Activated T-cell treated with anti-CD3 and anti-CD28 coated beads, Interleukin-2, amount 50 U/mL, for 4 hours (primary cell): ENCODE measurements at regions not wholly inside any gene's neighbourhood (a gene's known extent, or its start where the extent isn't known, plus 50 kb on each side); places are given as distances from the start of the nearest gene placed in this dataset.

Experiments used
- ATAC-seq, 2 donors: fragments of 200-7000 bp; cut with Tn5 transposase; one replicate each; pipeline ENCODE4 v1.10.0; 2021
- DNase-seq: peaks from one replicate; pipeline ENCODE4 v3.0.0-alpha.2; 2020
- H3K27me3 Mint-ChIP-seq: one replicate; pipeline ENCODE4 v1.8.0; 2021; ENCODE audit warnings: low read depth, mixed read lengths
- H3K36me3 Mint-ChIP-seq: one replicate; pipeline ENCODE4 v1.8.0; 2022; ENCODE audit warnings: mixed read lengths; ENCODE audit not compliant: insufficient read depth
- H3K4me1 Mint-ChIP-seq: one replicate; pipeline ENCODE4 v1.8.0; 2021; ENCODE audit warnings: low read depth, mixed read lengths
- H3K4me3 Mint-ChIP-seq: one replicate; pipeline ENCODE4 v1.8.0; 2021; ENCODE audit warnings: mild to moderate bottlenecking, moderate library complexity, mixed read lengths
- H3K9me3 Mint-ChIP-seq: one replicate; pipeline ENCODE4 v1.8.0; 2021; ENCODE audit warnings: mixed read lengths

- no peaks in the 10 kb centered on the region for H3K36me3 Mint-ChIP-seq
- DNase-seq (no peak), ATAC-seq (no peak)
- H3K4me1 Mint-ChIP-seq, result no peaks in the 10 kb centered on the region
- H3K9me3 Mint-ChIP-seq, result no peaks in the 10 kb centered on the region
- no peaks in the 10 kb centered on the region for H3K27me3 Mint-ChIP-seq
- H3K4me3 Mint-ChIP-seq, result no peak overlapping the region
Measured at GRCh38 chr1:59223989-59224634, 72.8 kb upstream of the FGGY start.

- Mint-ChIP-seq H3K4me3 (no peak overlapping the region), H3K27me3 (no peaks in the 10 kb centered on the region), H3K4me1 (no peaks in the 10 kb centered on the region), H3K36me3 (no peaks in the 10 kb centered on the region), H3K9me3 (no peaks in the 10 kb centered on the region)
- no peak for ATAC-seq
- DNase-seq, result no peak
Measured at GRCh38 chr1:59225594-59226316, 71.1 kb upstream of the FGGY start.

GRCh38 chr1:59229138-59229537 is 67.8 kb upstream of the FGGY start:
- no peaks in the 10 kb centered on the region for H3K36me3 Mint-ChIP-seq
- ATAC-seq (no peak), DNase-seq (no peak)
- H3K9me3 Mint-ChIP-seq, result no peaks in the 10 kb centered on the region
- no peaks in the 10 kb centered on the region for H3K27me3 Mint-ChIP-seq
- no peak overlapping the region for H3K4me3 Mint-ChIP-seq
- no peaks in the 10 kb centered on the region for H3K4me1 Mint-ChIP-seq

- H3K9me3 Mint-ChIP-seq, result no peaks in the 10 kb centered on the region
- no peaks in the 10 kb centered on the region for H3K4me1 Mint-ChIP-seq
- ATAC-seq, result no peak
- H3K36me3 Mint-ChIP-seq, result no peaks in the 10 kb centered on the region
- H3K4me3 Mint-ChIP-seq, result no peak overlapping the region
- H3K27me3 Mint-ChIP-seq, result no peaks in the 10 kb centered on the region
- no peak for DNase-seq
Measured at GRCh38 chr1:59230622-59231021, 66.3 kb upstream of the FGGY start.

- no peak for DNase-seq
- no peak for ATAC-seq
- no peaks in the 10 kb centered on the region for H3K36me3 Mint-ChIP-seq
- H3K4me3 Mint-ChIP-seq, result no peak overlapping the region
- H3K9me3 Mint-ChIP-seq, result no peaks in the 10 kb centered on the region
- no peaks in the 10 kb centered on the region for H3K4me1 Mint-ChIP-seq
- no peaks in the 10 kb centered on the region for H3K27me3 Mint-ChIP-seq
Measured at GRCh38 chr1:59232216-59232615, 64.7 kb upstream of the FGGY start.

GRCh38 chr1:59233444-59233843 is 63.5 kb upstream of the FGGY start:
- H3K9me3 Mint-ChIP-seq, result no peaks in the 10 kb centered on the region
- H3K4me3 Mint-ChIP-seq, result no peak overlapping the region
- H3K36me3 Mint-ChIP-seq, result no peaks in the 10 kb centered on the region
- ATAC-seq (no peak), DNase-seq (no peak)
- no peaks in the 10 kb centered on the region for H3K27me3 Mint-ChIP-seq
- no peaks in the 10 kb centered on the region for H3K4me1 Mint-ChIP-seq

- no peaks in the 10 kb centered on the region for H3K9me3 Mint-ChIP-seq
- ATAC-seq (no peak), DNase-seq (no peak)
- H3K27me3 Mint-ChIP-seq, result no peaks in the 10 kb centered on the region
- no peaks in the 10 kb centered on the region for H3K4me1 Mint-ChIP-seq
- no peaks in the 10 kb centered on the region for H3K36me3 Mint-ChIP-seq
- no peak overlapping the region for H3K4me3 Mint-ChIP-seq
Measured at GRCh38 chr1:59236721-59237545, 60.0 kb upstream of the FGGY start.

- Mint-ChIP-seq H3K4me3 (no peak overlapping the region), H3K9me3 (no peaks in the 10 kb centered on the region), H3K36me3 (no peaks in the 10 kb centered on the region), H3K27me3 (no peaks in the 10 kb centered on the region), H3K4me1 (no peaks in the 10 kb centered on the region)
- DNase-seq (no peak), ATAC-seq (no peak)
Measured at GRCh38 chr1:59237900-59238299, 59.0 kb upstream of the FGGY start.

- ATAC-seq (no peak), DNase-seq (no peak)
- Mint-ChIP-seq H3K27me3 (no peaks in the 10 kb centered on the region), H3K36me3 (no peaks in the 10 kb centered on the region), H3K4me3 (no peak overlapping the region), H3K4me1 (no peaks in the 10 kb centered on the region), H3K9me3 (peaks cover under 1% of the 10 kb centered on the region)
Measured at GRCh38 chr1:59238333-59238934, 58.5 kb upstream of the FGGY start.

- ATAC-seq (no peak), DNase-seq (no peak)
- H3K4me1 Mint-ChIP-seq, result no peaks in the 10 kb centered on the region
- no peaks in the 10 kb centered on the region for H3K27me3 Mint-ChIP-seq
- no peak overlapping the region for H3K4me3 Mint-ChIP-seq
- H3K9me3 Mint-ChIP-seq, result peaks cover 4% of the 10 kb centered on the region
- H3K36me3 Mint-ChIP-seq, result no peaks in the 10 kb centered on the region
Measured at GRCh38 chr1:59238993-59239392, 57.9 kb upstream of the FGGY start.

GRCh38 chr1:59241909-59242308 is 55.0 kb upstream of the FGGY start:
- ATAC-seq, result no peak

GRCh38 chr1:59242370-59242769 is 54.5 kb upstream of the FGGY start:
- DNase-seq (no peak), ATAC-seq (no peak)
- no peaks in the 10 kb centered on the region for H3K27me3 Mint-ChIP-seq
- H3K9me3 Mint-ChIP-seq, result peaks cover 17% of the 10 kb centered on the region
- no peaks in the 10 kb centered on the region for H3K36me3 Mint-ChIP-seq
- H3K4me3 Mint-ChIP-seq, result no peak overlapping the region
- H3K4me1 Mint-ChIP-seq, result no peaks in the 10 kb centered on the region

More at GRCh38 chr1:59241909-59242308, 55.0 kb upstream of the FGGY start:
- no peak for DNase-seq
- Mint-ChIP-seq H3K9me3 (peaks cover 15% of the 10 kb centered on the region), H3K27me3 (no peaks in the 10 kb centered on the region), H3K4me3 (no peak overlapping the region), H3K4me1 (no peaks in the 10 kb centered on the region), H3K36me3 (no peaks in the 10 kb centered on the region)

GRCh38 chr1:59243550-59243949 is 53.3 kb upstream of the FGGY start:
- no peak for ATAC-seq
- no peak overlapping the region for H3K4me3 Mint-ChIP-seq
- H3K36me3 Mint-ChIP-seq, result no peaks in the 10 kb centered on the region
- no peaks in the 10 kb centered on the region for H3K4me1 Mint-ChIP-seq
- no peak for DNase-seq
- H3K9me3 Mint-ChIP-seq, result peaks cover 17% of the 10 kb centered on the region
- no peaks in the 10 kb centered on the region for H3K27me3 Mint-ChIP-seq

GRCh38 chr1:59243978-59244377 is 52.9 kb upstream of the FGGY start:
- Mint-ChIP-seq H3K36me3 (no peaks in the 10 kb centered on the region), H3K4me3 (no peak overlapping the region), H3K27me3 (no peaks in the 10 kb centered on the region), H3K9me3 (peaks cover 17% of the 10 kb centered on the region), H3K4me1 (no peaks in the 10 kb centered on the region)
- DNase-seq (no peak), ATAC-seq (no peak)
